AG09309 (cell line): ENCODE measurements at regions not wholly inside any gene's neighbourhood (a gene's known extent, or its start where the extent isn't known, plus 50 kb on each side); places are given as distances from the start of the nearest gene placed in this dataset.

Experiments
- DNase-seq: peaks from one replicate; pipeline ENCODE4 v3.0.0-alpha.2; 2010; ENCODE audit warnings: low read depth
- H3K4me3 ChIP-seq: 2 replicates; pipeline ENCODE4 v1.5.1; 2011; ENCODE audit warnings: mild to moderate bottlenecking, low read depth, low read length, moderate library complexity; ENCODE audit not compliant: control insufficient read depth
- TF ChIP-seq, protein P1 (sequence below): IDR thresholded peaks from 2 replicates; pipeline ENCODE4 v1.5.1; 2011; ENCODE audit warnings: mild to moderate bottlenecking, low read depth, low read length, inconsistent platforms; ENCODE audit not compliant: insufficient read depth, control insufficient read depth; ENCODE audit errors: missing control alignments

DNA sequence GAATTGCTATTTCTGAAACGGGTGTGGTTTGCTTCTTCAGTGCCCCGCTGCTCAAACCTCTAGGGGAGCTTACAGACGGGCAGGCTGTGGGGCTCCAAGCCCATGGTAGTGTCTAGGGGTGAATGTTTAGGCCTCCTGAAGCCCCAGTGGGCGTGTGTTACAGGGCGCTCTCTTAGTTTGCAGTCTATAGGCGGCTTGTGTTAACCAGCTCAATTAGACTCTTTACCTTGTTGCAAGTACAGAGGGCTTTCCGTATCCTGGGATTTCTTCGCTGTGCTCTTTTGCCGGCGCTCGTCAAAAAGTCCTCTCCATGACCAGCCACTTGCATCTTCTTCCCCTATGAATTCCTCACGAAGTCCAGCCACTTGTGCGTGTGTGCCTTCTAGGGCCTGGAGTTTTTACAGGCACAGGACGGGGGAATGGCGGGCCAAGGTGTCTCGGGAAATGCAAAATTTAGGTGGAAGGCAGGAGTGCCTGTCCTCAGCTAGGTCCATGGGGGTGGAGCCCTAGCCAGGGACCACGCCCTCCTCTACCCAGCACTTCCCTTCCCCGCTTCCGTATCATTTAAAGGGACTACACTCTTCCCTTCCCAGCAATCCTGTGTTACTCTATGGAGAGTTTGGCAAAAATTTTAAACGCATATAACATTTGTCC is 94.5 kb downstream of the HTR1B start:
- peak overlapping the region; percentile 58 for H3K4me3 ChIP-seq
- no peak for DNase-seq
- TF ChIP-seq, protein P1, sequence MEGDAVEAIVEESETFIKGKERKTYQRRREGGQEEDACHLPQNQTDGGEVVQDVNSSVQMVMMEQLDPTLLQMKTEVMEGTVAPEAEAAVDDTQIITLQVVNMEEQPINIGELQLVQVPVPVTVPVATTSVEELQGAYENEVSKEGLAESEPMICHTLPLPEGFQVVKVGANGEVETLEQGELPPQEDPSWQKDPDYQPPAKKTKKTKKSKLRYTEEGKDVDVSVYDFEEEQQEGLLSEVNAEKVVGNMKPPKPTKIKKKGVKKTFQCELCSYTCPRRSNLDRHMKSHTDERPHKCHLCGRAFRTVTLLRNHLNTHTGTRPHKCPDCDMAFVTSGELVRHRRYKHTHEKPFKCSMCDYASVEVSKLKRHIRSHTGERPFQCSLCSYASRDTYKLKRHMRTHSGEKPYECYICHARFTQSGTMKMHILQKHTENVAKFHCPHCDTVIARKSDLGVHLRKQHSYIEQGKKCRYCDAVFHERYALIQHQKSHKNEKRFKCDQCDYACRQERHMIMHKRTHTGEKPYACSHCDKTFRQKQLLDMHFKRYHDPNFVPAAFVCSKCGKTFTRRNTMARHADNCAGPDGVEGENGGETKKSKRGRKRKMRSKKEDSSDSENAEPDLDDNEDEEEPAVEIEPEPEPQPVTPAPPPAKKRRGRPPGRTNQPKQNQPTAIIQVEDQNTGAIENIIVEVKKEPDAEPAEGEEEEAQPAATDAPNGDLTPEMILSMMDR, result no peak

DNA sequence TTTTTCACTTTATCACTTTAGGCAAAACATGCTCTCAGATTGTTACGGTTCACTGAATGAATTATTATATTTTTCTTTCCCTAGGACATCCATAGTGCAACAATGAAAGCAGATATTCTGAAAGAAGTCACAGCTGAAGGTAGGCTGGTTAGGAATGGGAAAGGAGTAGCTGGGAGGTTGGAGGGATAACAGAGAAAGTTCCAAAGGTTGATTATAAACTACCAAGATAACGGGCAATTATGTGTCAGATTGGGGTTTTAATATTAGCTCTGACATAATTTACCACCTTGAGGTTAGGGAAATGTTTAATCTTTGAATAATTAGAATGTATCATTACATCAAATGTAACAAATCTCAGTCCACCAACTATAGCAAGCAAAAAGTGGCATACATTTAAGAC is 96.5 kb downstream of the HTR1B start:
- no peak for DNase-seq
- no peak overlapping the region for H3K4me3 ChIP-seq
- TF ChIP-seq, protein P1, result no peak

DNA sequence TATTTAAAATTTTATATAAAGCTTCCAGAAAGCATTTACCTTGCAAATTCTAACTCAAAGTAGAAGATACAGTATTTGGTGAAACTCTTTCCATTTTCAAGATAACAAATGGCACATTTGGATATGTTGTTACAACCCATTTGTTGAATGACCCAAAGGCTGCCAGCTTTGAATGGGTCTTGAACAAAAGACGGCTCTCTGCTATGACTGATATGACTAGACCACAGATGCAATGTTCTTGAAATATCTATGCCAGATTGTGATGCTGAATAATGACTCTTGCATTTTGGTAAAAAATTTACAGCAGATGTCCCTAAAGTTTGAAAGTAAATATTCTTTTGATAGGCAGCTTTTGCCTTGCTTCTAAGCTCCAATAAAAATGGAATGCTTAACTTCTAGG is 99.6 kb downstream of the HTR1B start:
- no peak overlapping the region for H3K4me3 ChIP-seq
- TF ChIP-seq, protein P1, result no peak
- DNase-seq, result no peak

DNA sequence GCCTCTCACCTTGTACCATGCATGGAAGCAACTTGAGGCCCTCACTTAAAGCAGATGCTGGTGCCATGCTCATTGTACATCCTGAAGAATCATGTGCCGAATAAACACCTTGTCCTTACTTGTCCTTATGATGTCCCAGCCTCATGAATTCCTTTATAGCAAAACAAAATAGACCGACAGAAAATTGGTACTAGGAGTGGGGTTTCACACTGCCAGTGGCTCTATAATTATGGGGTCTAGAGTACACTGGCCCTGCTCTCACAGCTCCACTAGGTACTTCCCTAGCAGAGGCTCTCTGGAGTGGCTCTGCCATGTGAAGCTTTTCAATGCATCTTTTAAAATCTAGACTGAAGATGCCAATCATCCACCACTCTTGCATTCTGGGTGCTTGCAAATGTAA is 101.2 kb downstream of the HTR1B start:
- TF ChIP-seq, protein P1, result no peak
- no peak for DNase-seq
- no peak overlapping the region for H3K4me3 ChIP-seq

DNA sequence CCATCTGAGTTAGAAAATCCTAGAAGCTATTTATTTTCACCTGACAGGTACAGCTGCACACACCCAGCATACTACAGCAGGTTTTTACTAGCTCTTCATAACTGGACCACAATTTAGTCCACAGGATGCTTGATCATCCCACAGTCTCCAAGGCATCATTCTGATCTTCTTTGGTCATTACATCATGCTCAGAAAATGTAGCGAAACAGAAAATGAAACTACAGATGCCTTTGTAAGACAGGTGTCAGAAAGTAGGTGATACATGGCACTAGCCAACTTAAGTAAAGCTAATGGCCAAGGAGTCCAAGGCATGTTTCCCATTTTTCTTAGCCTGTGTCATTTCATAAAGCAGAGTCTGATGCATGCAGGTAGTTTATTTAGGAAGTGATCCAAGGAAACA is 102.3 kb downstream of the HTR1B start:
- no peak overlapping the region for H3K4me3 ChIP-seq
- TF ChIP-seq, protein P1, result no peak
- no peak for DNase-seq

DNA sequence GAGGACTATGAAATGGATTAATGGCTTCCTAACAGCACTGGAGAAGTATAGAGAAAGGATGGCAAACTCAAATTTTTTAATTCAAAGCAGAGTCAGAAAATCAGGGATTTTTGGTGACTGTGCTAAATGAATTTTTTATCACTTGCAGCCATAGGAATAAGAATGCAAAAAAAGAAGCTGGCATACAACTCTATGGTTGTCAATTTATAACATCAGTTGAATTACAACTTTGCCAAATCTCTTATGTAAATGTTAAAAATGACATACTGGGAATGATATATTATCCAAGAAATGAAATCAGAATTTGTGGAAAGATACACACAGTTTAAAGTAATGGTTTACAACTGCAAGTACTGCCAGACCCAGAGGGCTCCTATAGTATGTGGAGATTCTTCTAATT is 106.5 kb downstream of the HTR1B start:
- TF ChIP-seq, protein P1, result no peak
- DNase-seq, result no peak

More for the DNA sequence above, 106.5 kb downstream of the HTR1B start:
- no peak overlapping the region for H3K4me3 ChIP-seq
